ENCODE measurements at regions not wholly inside any gene's neighbourhood (a gene's known extent, or its start where the extent isn't known, plus 50 kb on each side); places are given as distances from the start of the nearest gene placed in this dataset.
A peak's percentile ranks its signal among the peaks of the same experiment; 100 is the strongest.

GRCh38 chr18:44093253-44093652 is 587.4 kb upstream of the SETBP1 start:
- in situ Hi-C loops (cut with HindIII; ENCODE audit: low pct_ligation_motif_present, low sequenced_read_pairs): no loop called here
- no peak for DNase-seq
- Histone ChIP-seq H3K27ac (no peak overlapping the region), H3K36me3 (replicated peaks) (no peaks in the 10 kb centered on the region), H3K4me3 (ENCODE audit: low read depth, low read length) (no peak overlapping the region), H3K27me3 (replicated peaks) (no peaks in the 10 kb centered on the region)
- no peak for TF ChIP-seq CTCF (IDR thresholded peaks at IDR 0.05; ENCODE audit: low read depth, low read length, missing control alignments)

- Histone ChIP-seq H3K4me3 (ENCODE audit: low read depth, low read length) (no peak overlapping the region), H3K27ac (no peak overlapping the region), H3K27me3 (replicated peaks) (no peaks in the 10 kb centered on the region), H3K36me3 (replicated peaks) (no peaks in the 10 kb centered on the region)
- DNase-seq: no peak
- TF ChIP-seq CTCF (IDR thresholded peaks at IDR 0.05; ENCODE audit: low read depth, low read length, missing control alignments): no peak
- in situ Hi-C loops (cut with HindIII; ENCODE audit: low pct_ligation_motif_present, low sequenced_read_pairs): no loop called here
Observed at GRCh38 chr18:44096016-44096415, 584.7 kb upstream of the SETBP1 start.

GRCh38 chr18:44098551-44099098 is 582.1 kb upstream of the SETBP1 start:
- peak; percentile 27 for DNase-seq
- H3K27me3 ChIP-seq (replicated peaks): no peaks in the 10 kb centered on the region
- H3K36me3 ChIP-seq (replicated peaks): no peaks in the 10 kb centered on the region
- H3K4me3 ChIP-seq (ENCODE audit: low read depth, low read length): no peak overlapping the region
- TF ChIP-seq CTCF (IDR thresholded peaks at IDR 0.05; ENCODE audit: low read depth, low read length, missing control alignments): peak; percentile 60
- no peak overlapping the region for H3K27ac ChIP-seq
- in situ Hi-C loops (cut with HindIII; ENCODE audit: low pct_ligation_motif_present, low sequenced_read_pairs): no loop called here

- in situ Hi-C loops (cut with HindIII; ENCODE audit: low pct_ligation_motif_present, low sequenced_read_pairs): no loop called here
- DNase-seq: no peak
- TF ChIP-seq CTCF (IDR thresholded peaks at IDR 0.05; ENCODE audit: low read depth, low read length, missing control alignments): no peak
Observed at GRCh38 chr18:44107187-44107586, 573.5 kb upstream of the SETBP1 start.

GRCh38 chr18:44111337-44111736 is 569.4 kb upstream of the SETBP1 start:
- in situ Hi-C loops (cut with HindIII; ENCODE audit: low pct_ligation_motif_present, low sequenced_read_pairs): no loop called here
- peak; percentile 21 for DNase-seq
- Histone ChIP-seq H3K27me3 (replicated peaks) (no peaks in the 10 kb centered on the region), H3K36me3 (replicated peaks) (no peaks in the 10 kb centered on the region), H3K27ac (no peak overlapping the region), H3K4me3 (ENCODE audit: low read depth, low read length) (no peak overlapping the region)
- TF ChIP-seq CTCF (IDR thresholded peaks at IDR 0.05; ENCODE audit: low read depth, low read length, missing control alignments): no peak

More at GRCh38 chr18:44107187-44107586, 573.5 kb upstream of the SETBP1 start:
- Histone ChIP-seq H3K4me3 (ENCODE audit: low read depth, low read length) (no peak overlapping the region), H3K27me3 (replicated peaks) (no peaks in the 10 kb centered on the region), H3K36me3 (replicated peaks) (no peaks in the 10 kb centered on the region), H3K27ac (no peak overlapping the region)

GRCh38 chr18:44117821-44118220 is 562.9 kb upstream of the SETBP1 start:
- DNase-seq: no peak
- TF ChIP-seq CTCF (IDR thresholded peaks at IDR 0.05; ENCODE audit: low read depth, low read length, missing control alignments): no peak
- no peak overlapping the region for H3K4me3 ChIP-seq (ENCODE audit: low read depth, low read length)
- in situ Hi-C loops (cut with HindIII; ENCODE audit: low pct_ligation_motif_present, low sequenced_read_pairs): no loop called here
- no peaks in the 10 kb centered on the region for H3K27me3 ChIP-seq (replicated peaks)
- no peaks in the 10 kb centered on the region for H3K36me3 ChIP-seq (replicated peaks)
- no peak overlapping the region for H3K27ac ChIP-seq

All from brain microvascular endothelial cell (primary cell).